ENCODE measurements at regions not wholly inside any gene's neighbourhood (a gene's known extent, or its start where the extent isn't known, plus 50 kb on each side); places are given as distances from the start of the nearest gene placed in this dataset.

DNA sequence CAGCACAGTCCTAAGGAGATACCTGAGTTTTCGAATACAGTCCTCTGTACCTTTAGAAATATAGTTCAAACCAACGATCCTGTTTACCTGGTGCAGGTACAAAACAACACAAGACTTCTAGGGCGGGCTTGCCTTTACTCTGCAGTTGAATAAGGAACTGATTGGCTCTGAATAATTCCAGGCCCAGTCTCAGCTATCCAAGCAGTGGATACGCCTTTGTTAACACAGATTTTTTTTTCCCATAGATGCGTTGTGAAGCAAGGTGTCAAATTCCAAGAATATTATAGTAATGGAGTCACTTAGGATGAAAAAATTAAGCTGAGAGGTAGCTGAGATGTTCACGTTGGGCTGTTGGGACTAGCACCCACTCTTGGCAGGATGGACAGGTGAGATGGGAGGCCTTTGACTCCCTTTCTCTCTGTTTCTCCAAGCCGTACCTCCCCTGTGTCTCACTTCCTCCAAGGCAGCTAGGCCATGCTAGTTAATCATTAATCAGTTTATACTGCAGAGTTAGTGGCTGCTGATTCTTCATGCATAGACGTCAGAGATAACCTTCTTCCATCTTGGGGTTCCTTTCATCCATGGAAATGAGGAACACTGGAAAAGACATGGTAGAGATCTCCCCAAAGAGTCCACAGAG is 380.8 kb upstream of the ACVR2A start:
- TF ChIP-seq ZC3H10 (CRISPR knock-in tag; IDR thresholded peaks at IDR 0.05): no peak
- TF ChIP-seq POU6F1 (CRISPR knock-in tag; IDR thresholded peaks at IDR 0.05; ENCODE audit: borderline replicate concordance, low read depth): no peak
- TF ChIP-seq OSR1 (CRISPR knock-in tag; IDR thresholded peaks at IDR 0.05): no peak
- TF ChIP-seq, protein P1, sequence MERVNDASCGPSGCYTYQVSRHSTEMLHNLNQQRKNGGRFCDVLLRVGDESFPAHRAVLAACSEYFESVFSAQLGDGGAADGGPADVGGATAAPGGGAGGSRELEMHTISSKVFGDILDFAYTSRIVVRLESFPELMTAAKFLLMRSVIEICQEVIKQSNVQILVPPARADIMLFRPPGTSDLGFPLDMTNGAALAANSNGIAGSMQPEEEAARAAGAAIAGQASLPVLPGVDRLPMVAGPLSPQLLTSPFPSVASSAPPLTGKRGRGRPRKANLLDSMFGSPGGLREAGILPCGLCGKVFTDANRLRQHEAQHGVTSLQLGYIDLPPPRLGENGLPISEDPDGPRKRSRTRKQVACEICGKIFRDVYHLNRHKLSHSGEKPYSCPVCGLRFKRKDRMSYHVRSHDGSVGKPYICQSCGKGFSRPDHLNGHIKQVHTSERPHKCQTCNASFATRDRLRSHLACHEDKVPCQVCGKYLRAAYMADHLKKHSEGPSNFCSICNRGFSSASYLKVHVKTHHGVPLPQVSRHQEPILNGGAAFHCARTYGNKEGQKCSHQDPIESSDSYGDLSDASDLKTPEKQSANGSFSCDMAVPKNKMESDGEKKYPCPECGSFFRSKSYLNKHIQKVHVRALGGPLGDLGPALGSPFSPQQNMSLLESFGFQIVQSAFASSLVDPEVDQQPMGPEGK (CRISPR knock-in tag; IDR thresholded peaks at IDR 0.05; ENCODE audit: borderline replicate concordance): no peak
- no peak for TF ChIP-seq ZFP3 (CRISPR knock-in tag; IDR thresholded peaks at IDR 0.05)
- TF ChIP-seq, protein P2, sequence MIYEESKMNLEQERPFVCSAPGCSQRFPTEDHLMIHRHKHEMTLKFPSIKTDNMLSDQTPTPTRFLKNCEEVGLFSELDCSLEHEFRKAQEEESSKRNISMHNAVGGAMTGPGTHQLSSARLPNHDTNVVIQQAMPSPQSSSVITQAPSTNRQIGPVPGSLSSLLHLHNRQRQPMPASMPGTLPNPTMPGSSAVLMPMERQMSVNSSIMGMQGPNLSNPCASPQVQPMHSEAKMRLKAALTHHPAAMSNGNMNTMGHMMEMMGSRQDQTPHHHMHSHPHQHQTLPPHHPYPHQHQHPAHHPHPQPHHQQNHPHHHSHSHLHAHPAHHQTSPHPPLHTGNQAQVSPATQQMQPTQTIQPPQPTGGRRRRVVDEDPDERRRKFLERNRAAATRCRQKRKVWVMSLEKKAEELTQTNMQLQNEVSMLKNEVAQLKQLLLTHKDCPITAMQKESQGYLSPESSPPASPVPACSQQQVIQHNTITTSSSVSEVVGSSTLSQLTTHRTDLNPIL (CRISPR knock-in tag; IDR thresholded peaks at IDR 0.05; ENCODE audit: low read depth): no peak
- no peak for TF ChIP-seq ZFP30 (CRISPR knock-in tag; IDR thresholded peaks at IDR 0.05)
- TF ChIP-seq TOX (CRISPR knock-in tag; IDR thresholded peaks at IDR 0.05; ENCODE audit: borderline replicate concordance): no peak
- TF ChIP-seq CSDC2 (CRISPR knock-in tag; IDR thresholded peaks at IDR 0.05): no peak
- no peak for TF ChIP-seq TCF4 (CRISPR knock-in tag; IDR thresholded peaks at IDR 0.05; ENCODE audit: borderline replicate concordance)
- no peak for TF ChIP-seq CSRNP3 (CRISPR knock-in tag; IDR thresholded peaks at IDR 0.05)
- TF ChIP-seq TSHZ2 (CRISPR knock-in tag; IDR thresholded peaks at IDR 0.05): no peak
- no peak for TF ChIP-seq ZNF70 (CRISPR knock-in tag; IDR thresholded peaks at IDR 0.05)
